ENCODE measurements at regions not wholly inside any gene's neighbourhood (a gene's known extent, or its start where the extent isn't known, plus 50 kb on each side); places are given as distances from the start of the nearest gene placed in this dataset.
"Not testable (repeated sequence)": the region's sequence is repeated elsewhere in the genome, so short reads cannot be mapped to it uniquely, and the experiment has no call there.

DNA sequence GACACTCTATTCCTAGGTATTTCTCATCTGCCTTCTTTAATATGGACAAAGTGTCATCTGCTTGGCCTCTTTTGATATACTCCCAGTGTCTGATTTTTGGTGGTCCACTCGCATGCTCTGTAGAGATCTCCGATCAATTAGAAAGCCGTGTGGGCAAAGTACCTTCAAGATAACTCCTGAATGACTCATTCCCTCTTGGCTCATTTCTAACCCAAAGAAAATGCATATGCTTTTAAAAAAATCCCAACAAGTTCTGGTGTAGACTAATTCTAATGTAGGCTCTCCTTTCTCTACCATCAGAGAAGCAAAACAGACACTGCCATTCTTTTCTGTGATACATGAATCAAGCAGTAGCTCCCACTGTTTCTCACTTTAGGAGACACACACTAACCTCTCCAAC lies 714.9 kb upstream of the ADGRL3 start:
- no peak for DNase-seq (ENCODE audit: low spot score)

DNA sequence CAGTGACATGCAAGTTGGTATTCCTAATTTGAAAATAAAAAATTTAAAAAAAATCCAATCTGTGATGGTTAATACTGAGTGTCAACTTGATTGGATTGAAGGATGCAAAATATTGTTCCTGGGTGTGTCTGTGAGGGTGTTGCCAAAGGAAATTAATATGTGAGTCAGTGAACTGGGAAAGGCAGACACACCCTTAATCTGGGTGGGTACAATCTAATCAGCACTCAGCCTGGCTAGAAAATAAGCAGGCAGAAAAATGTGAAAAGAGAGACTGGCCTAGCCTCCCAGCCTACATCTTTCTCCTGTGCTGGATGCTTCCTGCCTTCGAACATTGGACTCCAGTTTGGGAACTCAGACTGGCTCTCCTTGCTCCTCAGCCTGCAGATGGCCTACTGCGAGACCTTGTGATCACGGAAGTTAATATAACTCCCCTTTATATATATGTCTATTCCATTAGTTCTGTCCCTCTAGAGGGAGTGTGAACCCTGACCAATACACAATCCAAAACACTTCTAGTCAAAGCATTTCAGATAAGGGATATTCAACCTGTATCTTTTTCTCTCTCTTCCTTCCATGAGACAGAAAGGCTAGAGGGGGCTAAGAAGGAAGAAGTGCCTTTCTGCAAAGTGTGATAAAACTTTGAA lies 712.9 kb upstream of the ADGRL3 start:
- DNase-seq (ENCODE audit: low spot score), result not testable (repeated sequence)

DNA sequence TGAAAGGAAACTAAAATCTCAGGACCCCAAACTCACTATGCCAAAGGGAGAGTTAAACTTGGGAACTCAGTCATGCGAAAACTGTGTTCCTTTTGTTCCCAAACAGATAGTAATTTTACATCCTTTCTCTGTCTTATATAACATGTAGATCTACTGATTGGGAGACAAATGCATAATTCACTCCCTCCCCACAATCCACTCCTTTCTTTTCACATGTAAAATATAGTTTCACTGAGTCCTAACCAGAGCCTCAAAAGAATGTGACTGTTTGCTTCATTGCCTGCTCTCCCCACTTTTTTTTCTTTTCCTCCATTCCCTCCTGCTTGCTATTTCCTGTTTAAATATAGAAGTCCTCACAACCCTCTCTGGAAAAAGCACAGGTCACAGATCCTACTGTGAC lies 699.3 kb upstream of the ADGRL3 start:
- no peak for DNase-seq (ENCODE audit: low spot score)

DNA sequence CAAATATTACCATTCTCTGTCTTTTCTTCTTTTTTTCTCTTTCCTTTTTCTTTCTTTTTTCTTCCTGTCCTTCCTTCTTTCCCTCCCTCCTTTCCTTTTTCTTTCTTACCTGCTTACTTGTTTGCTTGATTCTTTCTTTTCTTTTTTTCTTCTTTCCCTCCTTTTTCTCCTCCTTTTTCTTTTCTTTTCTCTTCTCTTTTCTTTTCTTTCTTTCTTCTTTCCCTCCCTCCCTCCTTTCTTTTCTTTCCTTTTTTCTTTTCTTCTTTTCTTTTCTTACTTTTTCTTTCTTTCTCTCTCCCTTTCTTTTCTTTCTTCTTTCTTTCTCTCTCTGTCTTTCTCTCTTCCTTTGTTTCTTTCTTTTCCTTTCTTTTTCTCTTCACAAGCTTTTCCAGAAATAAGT lies 697.4 kb upstream of the ADGRL3 start:
- DNase-seq (ENCODE audit: low spot score), result no peak

DNA sequence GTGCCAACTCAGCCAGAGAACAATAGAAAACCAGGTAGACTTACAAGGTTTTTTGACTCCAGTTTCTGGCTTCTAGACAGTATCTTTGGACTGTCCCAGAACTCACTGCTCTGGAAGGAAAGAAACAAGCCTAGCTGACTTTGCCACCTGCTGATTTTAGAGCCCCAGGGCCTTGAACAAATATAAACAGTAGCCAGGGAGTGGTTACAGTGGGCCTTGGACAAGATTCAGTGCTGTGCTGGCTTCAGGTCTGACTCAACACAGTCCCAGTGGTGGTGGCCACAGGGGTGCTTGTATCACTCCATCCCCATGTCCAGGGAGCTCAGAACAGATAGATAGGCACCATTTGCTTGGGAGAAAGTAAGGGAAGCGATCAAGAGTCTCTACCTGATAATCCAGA lies 694.1 kb upstream of the ADGRL3 start:
- DNase-seq (ENCODE audit: low spot score), result no peak

DNA sequence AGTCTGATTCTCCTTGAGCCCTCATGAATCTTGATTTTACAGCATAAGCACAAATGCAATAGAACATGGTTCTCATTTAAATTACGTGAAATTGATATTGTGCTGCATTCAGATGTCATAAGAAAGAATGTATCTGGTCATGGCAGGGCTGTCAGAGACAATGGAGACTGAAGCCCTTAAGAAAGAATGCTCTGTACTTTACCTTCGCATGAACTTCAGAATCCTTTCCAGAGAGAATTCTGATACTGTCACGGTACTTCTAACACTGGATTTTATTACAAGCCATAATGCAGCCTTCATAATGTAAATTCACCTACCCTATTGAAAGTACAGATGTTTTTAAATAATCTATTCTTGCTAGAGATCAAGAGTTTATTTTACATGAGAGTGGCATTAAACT lies 677.9 kb upstream of the ADGRL3 start:
- DNase-seq (ENCODE audit: low spot score), result no peak

DNA sequence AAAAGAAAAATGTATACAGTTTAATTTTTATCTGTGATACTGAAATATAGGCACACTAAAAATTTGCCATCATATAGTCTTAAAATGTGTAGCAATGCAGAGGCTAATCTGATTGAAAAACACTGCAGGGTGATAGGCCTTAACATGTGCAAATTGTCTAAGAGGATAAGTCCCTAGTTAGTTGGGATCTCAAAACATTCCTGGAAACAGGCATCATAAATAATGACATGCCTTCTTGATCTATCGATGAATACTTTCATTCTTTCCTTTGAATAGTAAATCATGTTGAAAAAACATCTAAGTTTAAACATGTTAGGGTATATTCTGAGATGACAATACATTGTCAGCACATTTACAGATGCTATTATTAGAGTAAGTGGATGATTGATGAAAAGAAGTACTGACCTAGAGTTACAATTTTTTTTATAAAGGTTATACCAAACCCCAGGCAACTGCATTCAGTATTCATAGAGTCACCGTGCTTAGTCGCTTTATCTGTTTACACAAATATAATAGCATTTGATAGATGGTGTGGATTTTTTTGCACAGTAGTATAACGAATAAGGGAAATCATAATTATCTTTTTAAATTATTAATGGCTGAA lies 668.2 kb upstream of the ADGRL3 start:
- no peak for DNase-seq (ENCODE audit: low spot score)

DNA sequence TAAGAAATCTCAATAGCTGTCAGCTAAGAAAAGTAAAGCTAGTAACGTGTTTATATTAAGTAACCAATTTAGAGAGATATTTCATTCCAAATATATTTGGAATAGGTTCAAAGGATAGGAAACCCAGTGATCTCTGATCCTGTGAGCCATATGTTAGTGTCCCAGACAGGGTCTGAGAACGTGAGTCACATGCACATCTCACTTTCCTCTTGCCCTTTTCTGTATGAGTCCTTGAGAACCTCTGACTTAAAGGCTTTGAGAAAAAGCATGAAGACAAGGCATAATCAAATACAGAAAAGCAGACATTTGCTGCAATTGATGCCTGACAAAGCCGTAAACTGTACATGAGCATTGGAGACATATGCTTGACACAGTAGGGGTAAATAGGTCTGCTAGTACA lies 655.1 kb upstream of the ADGRL3 start:
- DNase-seq (ENCODE audit: low spot score), result no peak

DNA sequence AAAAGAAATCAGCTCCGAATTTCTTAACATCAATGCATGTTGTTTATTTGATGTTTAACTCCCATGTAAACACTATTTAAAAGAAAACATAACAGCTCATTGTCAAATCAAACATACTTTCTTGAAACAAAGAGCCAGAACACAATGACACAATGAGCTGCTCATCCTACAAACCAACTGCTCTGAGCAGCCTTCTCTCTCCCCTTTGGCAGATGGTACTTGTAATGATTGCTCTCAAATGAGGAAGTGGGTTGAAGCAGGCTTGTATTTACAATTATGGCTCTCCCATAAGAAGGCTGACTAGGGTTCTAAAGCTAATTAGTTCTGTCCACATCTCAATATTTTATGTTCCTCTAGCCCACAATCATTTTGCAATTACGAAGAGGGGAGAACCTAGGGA lies 637.8 kb upstream of the ADGRL3 start:
- peak; percentile 47 for DNase-seq (ENCODE audit: low spot score)

DNA sequence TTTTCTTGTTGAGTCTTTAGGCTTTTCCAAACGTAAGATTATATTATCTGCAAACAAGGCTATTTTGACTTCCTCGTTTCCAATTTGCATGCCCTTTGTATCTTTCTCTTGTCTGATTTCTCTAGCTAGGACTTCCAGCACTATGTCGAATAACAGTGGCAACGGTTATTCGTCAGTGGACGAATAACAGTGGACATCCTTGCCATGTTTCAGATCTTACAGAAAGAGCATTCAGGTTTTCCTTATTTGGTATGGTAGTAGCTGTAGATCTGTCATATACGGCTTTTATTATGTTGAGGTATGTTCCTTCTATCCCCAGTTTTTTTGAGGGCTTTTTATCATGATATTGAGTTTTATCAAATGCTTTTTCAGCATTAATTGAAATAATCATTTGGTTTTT lies 634.6 kb upstream of the ADGRL3 start:
- DNase-seq (ENCODE audit: low spot score), result no peak

DNA sequence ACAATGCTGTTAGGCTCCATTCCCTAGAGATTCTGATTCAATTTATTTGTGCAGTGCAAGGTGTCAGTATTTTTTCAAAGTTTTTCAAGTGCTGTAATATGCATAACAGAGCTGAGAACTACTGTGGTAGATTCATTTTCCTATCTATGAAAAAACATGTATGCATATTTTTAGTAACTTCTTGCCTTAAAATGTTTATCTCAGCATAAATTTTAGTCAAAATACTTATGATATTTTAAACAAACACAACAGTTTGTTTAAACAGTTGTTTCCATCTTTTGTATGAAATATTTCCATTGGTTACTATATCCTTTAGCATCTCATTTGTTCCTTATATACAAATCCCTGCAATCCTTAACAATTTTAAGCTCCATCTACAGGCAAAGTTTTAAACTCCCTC lies 624.8 kb upstream of the ADGRL3 start:
- DNase-seq (ENCODE audit: low spot score), result no peak

DNA sequence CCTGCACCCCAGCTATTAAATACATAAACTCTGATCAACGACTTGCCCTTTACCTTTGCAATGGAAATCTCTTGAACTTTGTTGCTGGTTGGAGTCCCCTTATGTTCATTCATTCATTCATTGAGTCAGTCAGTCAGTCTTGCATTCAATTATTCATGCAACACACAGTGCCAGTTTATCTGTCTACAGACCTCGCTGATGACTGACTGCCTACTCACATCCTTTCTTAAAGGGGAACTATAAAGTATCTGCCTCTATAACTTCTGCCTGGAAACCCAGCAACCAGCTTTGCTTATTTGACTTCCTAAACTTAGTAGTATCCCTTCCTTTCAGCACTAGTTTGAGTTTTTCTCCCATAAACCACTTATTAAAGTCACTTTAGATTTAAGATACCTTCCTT lies 620.8 kb upstream of the ADGRL3 start:
- DNase-seq (ENCODE audit: low spot score), result no peak

DNA sequence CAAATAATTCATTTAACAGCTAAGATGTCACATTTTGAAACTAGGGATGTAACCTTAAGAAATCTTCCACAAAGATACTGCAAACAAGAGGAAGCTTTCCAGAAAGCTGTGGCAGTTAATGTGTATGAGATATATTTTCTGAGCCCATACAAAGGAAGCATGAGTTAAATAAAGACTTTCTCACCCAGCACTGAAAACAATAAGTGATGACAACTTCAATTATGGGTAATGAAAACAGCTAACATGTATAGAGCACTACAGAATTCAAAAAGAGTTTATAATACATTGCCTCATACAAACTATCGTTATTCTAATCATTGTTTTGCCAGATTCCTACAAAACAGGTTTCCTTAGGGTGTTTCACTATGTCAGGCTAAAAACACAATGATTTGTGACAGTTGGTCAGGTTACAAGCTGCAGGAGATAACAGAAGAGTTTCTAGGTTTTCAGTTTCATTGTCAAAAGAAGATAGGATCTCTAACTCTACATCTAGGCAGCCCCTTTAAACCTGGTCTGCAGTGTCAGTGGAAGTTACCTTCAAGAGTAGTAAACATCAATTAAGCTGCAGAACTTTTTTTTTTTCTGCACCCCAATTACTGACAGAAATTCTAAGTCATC lies 618.1 kb upstream of the ADGRL3 start:
- no peak for DNase-seq (ENCODE audit: low spot score)

DNA sequence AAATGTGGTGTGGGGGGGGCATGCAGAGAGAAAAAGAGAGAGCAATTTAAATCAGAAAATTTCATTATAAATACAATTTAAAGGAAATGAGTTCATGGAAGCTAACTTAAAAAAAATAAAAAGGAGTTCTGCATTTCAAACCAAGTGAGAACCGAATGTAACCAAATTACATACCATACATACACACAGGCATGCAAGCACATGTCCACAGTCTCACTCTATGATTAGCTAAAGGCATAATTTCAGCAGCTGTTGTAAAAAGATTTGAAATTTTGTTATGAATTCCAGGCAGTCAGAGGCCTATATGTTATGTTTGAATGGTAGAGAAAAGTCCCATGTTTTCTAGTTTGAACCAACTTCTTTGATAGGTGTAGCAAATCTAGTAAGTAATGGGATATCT lies 611.6 kb upstream of the ADGRL3 start:
- DNase-seq (ENCODE audit: low spot score), result no peak

DNA sequence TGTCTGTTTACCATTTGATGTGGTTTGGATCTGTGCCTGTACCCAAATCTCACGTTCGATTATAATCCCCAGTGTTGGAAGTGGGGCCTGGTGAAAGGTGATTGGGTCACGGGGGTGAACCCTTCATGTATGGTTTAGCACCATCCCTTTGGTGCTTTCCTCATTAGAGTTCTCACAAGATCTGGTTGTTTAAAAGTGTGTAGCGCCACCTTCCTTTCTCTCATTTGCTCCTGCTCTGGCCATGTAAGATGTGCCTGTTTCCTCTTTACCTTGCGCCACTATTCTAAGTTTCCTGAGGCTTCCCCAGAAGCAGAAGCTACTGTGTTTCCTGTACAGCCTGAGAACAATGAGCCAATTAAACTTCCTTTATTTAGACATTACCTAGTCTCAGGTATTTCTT lies 610.7 kb upstream of the ADGRL3 start:
- DNase-seq (ENCODE audit: low spot score), result no peak

DNA sequence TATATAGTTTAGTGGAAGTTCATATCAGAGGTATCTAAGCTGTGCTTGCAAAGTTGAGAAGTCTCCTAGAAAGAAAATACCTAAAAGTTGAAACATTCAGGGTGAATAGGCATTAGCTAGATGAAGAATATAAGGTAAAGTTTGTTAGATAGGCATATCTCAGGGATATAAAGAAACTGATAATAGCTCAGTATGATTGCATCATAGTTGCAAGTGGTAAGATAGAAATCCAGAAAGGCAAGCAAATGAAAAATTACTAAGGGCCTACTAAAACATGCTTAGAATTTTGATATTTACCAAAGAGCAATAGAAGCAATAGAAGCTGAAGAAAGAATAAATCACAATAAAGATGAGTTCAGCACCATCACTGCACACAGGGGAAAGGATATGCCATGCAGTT lies 610.0 kb upstream of the ADGRL3 start:
- no peak for DNase-seq (ENCODE audit: low spot score)

DNA sequence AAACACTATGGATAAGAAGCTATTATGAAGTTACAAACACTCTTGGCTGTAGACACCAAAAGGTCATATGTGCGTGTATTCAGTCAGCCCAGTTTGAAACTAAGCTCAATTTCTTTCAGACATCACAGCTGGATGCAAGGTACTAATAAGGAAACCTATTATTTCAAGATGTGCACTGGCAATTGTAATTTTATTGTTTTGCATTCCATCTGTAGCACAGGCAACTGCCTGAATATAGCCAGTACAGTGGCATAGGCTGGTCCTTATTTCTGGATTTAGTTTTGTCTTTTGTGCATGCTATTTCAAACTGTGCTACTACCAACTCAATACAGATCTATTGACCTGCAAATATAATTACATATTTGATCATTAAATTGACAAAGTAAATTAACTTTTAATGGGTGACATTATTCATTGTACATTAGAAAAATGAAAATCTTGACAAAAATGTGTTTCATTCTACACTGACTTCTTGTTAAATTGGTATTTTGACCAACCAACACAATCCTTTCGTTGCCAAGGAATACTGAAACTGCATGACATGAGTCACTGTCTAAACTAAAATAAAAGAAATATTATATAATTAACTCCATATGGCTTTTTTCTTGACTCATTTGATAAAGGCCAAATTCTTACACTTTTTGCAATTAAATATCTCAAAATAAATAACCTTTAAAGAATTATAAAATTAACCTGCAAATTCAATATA lies 594.3 kb upstream of the ADGRL3 start:
- DNase-seq (ENCODE audit: low spot score), result no peak

DNA sequence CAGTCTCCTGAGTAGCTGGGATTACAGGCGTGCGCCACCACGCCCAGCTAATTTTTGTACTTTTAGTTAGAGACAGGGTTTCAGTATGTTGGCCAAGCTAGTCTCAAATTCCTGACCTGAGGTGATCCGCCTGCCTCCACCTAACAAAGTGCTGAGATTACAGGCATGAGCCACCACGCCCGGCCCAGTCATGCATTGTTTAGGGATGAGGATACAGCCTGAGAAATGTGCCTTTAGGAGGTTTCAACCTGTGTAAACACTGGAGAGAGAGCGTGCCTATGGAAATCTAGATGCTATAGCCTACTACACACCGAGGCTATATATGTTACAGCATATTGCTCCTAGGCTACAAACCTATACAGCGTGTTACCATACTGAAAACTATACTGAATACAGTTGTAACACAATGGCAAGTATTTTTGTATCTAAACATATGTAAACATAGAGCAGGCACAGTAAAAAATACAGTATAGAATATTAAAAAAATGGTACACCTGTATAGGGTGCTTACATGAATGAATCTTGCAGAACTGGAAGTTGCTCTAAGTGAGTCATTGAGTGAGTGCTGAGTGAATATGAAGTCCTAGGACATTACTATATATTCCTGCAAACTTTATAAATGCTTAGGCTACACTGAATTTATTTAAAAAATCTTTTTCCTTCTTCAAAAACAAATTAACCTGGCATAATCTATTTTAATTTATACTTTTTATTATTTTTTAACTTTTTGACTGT lies 588.2 kb upstream of the ADGRL3 start:
- DNase-seq (ENCODE audit: low spot score), result no peak

DNA sequence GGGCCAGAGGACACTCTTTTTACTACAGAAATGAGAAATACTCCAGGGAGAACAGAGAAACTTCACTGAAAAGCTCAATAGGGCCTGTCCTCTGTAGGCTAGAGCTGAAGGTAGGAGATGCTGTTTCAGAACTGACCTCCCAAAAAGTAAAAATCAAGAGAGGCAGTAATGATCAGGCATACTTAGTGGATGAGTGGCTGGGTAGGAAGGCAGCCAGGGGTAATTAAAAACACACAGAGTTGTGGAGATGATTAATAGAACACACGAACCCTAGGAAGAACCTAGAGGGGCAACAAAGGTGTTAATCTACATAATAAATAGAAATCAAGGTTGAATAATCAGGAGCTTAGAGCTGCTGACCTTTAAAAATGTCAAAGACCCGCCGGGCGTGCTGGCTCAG lies 582.4 kb upstream of the ADGRL3 start:
- DNase-seq (ENCODE audit: low spot score), result no peak

DNA sequence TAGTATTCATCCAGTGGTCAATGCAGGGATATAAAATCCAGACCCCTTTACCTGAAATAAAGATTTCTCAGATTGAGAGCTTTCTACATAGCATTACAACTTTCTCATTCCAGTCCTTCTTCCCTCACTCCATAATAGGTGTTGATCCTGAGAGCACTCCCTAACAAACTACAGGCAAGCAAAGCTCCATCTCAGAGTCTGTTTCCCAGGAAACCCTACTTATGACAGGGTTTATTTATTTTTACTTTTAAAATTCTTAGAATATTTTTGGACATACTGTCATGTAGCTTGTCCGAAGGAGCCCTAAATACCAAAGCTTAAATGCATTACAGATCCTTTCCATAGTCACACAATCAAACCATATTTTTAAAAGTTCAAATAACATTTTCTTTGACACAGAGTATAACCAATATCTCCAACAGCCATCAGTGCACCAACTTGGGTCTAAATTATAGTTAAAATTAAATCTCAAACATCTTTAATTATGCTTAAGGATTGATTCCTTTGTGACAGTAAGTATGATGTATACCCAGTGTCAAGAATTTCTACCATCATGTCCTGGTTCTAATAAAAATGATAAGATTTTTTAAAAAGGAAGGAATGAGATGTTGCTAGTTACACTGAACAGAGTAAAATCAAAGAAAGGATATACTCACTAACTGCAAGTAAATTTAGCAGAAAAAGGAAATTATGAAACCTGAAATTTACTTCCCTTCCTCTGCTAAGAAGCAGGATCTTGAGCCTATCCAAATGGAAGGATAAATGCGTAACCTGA lies 580.4 kb upstream of the ADGRL3 start:
- DNase-seq (ENCODE audit: low spot score), result no peak

DNA sequence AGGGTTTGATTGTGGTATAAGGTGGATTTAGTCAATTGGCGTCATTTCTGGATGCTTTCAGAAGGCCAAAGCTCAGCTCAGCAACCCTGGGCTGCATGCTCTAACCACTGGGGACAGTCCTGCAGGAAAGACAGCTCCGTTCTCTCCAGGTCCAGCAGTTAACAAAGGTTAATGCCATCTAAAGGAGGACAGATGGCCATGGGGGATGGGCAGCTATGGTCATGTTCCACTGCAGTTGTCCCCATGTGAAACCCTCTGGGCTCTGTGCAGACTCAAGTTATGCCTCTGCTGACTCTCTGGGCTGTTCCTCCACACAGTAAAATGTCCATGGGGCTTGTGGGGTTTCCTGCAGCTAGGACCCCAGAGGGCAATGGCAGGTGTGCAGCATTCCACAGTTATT lies 562.1 kb upstream of the ADGRL3 start:
- DNase-seq (ENCODE audit: low spot score), result no peak

DNA sequence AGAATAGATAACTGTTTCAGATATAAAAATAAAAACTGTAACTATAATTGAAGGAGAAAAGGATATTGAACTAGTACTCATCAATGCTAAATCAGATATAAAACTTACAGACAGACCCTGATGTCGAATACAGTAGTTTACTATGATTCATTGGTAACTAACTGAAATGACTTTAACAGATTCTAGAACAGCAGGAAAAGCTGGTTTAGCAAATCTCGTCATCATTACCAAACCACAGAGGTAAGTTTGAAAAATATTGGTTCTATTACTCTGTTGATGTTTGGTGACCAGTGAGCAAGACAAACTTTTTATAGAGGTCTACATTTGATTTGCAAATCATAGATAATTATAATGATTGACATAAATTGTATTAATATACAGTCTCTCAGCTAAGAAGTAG lies 551.4 kb upstream of the ADGRL3 start:
- DNase-seq (ENCODE audit: low spot score), result no peak
